CD4-positive, alpha-beta T cell treated with Interferon gamma for 1 hour (primary cell): ENCODE measurements at regions not wholly inside any gene's neighbourhood (a gene's known extent, or its start where the extent isn't known, plus 50 kb on each side); places are given as distances from the start of the nearest gene placed in this dataset.
"Not testable (repeated sequence)": the region's sequence is repeated elsewhere in the genome, so short reads cannot be mapped to it uniquely, and the experiment has no call there.

ENCODE experiments used
- DNase-seq: peaks from one replicate; pipeline ENCODE4 v3.0.0-alpha.2; 2020

DNA sequence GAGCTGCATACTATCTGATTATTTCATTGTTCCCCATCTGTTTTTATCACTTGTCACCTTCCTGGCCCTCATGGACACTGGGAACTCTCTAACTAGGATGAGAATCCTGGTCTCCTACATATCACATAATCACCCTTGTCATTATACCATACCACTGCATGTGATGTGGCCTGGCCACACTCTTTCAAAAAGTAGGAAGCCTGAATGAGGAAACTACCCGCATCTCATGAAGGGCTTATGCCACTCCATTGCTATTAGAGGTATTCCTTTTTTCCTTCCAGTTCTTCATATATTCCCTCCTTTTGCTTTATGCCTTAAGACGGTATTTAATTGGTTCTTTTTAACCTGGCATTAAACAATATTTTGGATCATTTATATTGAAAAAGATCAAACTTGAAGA is 1341.4 kb upstream of the NUDT12 start:
- no peak for DNase-seq

DNA sequence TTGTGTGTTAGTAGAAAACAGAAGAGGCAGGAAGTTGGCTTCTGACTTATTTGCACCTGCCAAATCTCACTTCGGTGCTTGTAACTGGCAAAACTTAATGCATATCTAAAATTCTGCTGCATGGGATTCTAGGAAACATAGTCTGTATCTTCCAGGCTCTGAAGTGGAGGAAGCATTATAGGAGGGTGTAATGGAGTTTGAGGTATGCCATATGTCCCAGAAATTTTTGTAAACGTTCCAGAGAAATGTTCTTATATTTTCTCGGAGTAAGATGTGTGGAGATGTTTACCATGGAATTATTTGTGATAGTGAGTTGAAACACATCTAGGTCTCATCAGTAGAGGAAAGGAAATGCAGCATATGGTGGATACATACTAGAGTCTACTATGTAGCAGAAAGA is 1329.0 kb upstream of the NUDT12 start:
- no peak for DNase-seq

DNA sequence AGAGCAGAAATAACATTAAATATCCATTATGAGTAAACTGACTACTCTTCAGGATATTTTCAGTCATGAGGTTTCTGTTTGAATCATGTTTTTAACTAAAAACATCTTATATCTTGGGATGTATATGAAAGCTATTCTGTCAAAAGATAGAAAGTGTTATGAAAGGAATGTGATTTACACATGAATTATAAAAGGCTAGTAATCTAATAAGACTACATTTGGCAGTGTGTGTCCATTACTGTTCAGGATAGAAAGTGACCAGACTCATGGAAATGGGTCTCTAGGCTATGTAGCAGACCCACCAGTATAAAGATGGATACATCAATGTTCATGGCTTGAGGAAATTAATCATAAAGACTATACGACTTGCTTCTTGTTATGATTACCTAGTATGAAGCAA is 1328.2 kb upstream of the NUDT12 start:
- DNase-seq = no peak

DNA sequence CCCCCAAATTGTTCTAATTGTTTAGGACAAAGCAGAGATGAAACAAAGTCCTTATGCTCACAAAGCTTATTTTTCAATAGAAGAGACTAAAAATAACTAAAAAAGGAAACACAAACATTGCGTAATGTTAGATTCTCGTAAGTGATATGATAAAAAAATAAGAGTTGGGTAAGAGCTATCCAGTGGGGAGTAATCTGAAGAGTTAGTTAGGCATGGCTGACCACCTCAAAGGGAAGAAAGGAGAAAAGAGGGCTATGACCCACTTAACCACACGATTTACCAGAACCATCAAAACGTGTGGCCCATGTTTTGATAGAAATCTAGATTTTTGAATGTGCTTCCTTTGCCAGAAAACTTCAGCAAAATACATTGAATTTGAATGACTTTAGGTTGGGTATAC is 1296.8 kb upstream of the NUDT12 start:
- no peak for DNase-seq

DNA sequence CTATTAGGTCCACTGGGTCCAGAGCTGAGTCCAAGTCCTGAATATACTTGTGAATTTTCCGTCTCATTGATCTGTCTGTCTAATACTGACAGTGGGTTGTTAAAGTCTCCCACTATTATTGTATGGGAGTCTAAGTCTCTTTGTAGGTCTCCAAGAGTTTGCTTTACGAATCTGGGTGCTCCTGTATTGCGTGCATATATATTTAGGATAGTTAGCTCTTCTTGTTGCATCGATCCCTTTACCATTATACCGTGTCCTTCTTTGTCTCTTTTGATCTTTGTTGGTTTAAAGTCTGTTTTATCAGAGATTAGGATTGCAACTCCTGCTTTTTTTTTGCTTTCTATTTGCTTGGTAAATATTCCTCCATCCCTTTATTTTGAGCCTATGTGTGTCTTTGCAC is 1289.5 kb upstream of the NUDT12 start:
- not testable (repeated sequence) for DNase-seq

DNA sequence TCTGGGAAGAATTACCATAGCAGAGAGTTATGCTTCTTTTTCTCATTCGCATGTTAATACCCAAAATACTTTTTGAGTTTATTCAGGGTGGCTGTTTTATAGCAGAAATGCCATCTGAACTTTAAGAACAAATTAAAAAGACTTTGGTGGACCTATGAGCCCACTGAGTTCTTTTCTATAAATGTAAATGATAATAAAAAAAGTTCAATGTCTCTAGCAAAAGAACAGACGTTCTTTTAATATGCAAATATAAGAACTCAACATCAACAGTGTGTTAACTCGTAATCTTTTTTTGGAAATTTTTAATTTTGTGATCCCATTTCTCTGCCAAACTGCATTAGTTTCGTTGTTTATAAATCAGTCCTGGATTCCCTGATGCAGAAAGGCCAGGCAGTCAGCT is 1283.0 kb upstream of the NUDT12 start:
- DNase-seq = no peak

DNA sequence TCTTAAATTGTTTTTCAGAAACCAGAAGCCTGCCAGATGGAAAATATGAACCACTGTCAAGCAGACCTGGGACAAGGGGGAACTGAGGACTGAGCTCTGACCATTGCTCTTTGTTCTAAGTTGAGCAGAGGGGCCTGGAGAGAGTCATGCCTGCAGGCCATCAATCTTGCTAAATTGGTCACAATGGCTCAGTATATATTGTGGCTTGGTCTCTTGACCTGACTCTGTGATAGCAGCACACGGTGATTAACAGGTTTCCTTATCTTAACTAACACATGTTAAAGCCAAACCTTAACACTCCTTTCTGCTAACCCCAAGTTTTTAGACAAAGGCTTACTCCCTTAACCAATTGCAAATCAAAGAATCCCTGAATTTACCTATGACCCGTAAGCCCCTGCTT is 1281.2 kb upstream of the NUDT12 start:
- DNase-seq = no peak

DNA sequence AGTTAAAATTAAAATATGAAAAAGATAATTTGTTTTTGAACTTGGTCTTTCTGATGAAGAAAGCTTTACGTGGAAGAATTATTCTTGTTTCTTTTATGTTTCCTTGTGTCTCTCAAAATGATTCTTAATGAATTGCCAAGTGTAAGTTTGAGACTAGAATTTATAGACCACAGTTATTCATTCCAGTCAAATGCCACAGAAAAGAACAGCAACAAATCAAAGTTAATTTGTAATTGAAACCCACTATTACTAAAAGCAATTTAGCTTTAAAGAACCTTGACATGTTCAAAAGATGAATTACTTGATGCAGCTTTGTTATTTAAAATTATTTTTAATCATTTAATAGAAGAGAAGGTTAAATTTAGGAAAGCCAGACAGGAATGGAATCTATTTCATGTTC is 1277.7 kb upstream of the NUDT12 start:
- DNase-seq = no peak

DNA sequence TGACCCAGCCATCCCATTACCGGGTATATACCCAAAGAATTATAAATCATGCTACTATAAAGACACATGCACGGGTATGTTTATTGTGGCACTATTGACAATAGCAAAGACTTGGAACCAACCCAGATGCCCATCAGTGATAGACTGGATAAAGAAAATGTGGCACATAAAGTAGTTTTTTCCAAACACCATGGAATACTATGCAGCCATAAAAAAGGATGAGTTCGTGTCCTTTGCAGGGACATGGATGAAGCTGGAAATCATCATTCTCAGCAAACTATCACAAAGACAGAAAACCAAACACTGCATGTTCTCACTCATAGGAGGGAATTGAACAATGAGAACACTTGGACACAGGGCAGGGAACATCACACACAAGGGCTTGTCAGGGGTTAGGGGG is 1268.9 kb upstream of the NUDT12 start:
- DNase-seq = not testable (repeated sequence)

DNA sequence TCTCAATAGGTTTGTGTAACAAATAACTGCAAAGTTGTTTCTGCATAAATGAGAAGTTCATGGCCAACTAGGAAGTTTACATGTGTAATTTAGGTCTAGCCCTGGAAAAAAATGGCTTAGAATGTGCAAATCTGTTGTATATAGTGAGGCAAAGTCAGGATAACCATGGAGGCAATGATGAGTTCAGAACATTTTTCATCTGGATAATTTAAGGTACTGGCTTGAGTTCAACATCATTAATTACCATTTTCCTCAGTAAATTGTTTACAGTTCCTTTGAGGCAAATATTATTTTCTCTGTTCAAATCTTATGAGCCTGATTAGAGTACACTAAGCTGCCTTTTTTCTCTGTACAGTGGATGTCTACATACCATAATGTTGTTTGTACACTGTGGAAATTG is 1259.0 kb upstream of the NUDT12 start:
- DNase-seq = no peak

DNA sequence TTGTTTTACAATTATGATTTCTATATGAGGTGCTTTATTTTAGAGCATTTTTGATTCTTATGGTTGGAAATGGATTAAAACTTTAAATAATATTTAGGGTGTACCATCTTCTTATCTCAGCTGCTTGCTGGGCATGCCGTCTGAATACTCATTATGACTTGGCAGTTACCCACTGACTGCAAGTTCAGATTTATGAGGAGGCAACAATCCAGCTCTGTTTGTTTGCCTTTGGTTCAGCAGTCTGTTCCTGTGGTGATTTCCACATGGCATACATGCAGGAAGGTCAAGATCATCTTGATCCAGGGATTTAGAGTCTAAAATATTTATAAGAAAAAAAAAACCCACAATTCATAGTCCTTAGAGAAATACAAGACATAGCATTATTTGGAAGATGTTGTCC is 1254.5 kb upstream of the NUDT12 start:
- DNase-seq = no peak

DNA sequence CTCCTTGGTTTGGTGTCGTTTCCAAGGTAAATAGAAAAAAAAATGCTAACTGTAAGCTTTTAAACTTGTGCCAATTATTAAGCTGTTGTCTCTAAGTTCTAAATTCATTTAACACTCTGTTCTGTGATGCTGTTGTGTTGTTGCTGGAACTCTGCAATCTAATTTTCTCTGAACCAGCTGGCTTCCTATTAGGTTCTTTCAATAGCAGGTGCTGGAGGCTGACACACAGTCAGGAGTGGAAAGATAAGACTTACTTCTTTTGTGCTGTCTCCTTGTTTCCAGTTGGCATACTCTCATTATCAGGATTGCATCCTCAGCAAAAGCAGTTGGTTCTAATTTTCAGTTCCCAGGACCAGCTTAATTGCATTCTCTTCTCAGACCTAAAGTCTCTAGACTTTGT is 1252.6 kb upstream of the NUDT12 start:
- DNase-seq = no peak

DNA sequence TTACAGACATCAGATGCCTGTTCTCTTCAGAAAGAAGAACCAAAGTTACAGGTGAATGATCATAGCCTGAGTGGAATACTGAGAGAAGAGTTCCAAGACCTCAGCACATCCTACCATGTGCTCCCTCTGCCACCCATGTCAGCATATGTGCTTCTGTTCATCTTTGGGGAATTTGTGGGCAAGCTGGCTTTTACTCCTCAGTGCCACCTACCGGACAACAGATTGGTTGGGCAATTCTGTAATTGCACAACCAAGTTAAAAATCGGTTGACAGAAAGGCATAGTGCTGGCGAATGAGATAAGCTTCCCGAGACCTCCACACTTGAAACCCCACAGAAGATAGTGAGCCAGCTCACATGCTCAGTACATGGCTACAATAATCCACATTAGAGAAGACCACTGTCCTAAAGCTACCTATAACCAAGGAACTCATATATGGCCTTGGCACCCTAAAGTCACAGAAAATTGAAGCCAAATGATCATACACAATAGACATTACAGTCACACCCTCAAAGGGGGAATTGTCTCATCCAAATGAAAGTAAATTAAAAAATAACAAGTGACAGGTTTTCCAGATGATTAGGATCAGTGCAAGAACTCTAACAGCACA is 1238.0 kb upstream of the NUDT12 start:
- no peak for DNase-seq

DNA sequence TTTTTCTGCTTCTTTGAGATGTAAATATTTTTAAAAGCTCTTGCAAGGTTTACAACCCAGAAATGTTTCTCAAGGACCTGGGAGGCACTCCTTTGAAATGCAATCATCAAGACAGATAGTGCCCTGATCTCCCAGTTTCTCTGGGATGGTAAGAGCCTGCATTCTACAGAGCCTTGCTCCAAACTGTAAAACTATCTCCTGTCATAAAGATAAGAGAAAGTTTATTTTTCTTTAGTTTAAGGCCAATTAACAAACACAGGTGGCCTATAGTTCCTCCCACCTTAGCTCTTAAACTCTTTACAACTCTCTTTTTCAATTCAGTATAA is 1231.1 kb upstream of the NUDT12 start:
- DNase-seq = no peak

DNA sequence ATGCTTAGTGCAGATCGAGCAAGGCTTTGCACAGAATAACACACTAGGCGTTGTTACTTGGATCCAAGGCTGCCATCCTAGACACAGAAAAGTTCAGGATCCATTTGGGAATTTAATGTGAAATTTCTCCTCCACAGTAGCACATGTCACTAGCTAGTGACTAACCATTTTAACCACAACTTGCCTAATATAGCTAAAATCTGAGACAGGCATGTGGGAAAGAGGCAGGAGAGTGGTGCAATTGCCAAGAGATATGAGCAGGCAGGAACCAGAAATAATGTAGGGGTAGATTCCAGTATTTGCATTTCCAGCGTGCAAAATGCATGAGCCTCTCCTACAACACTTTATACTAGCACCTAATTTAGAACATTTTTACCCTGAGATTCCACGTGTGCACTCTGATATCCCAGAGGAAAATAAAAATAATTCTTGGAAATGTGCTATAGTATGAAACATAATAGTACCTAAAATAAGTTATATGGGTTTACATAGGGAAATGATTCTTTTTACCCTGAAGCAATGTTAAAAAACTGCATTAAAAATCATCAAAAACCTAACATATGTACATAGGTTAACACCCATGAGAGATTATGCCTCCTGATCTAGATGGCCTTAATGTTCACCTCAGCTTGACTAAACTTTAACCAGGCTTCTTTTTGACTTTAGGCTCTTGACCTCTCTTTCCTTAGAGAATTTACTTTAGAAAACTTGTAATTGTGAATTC is 1230.6 kb upstream of the NUDT12 start:
- no peak for DNase-seq

DNA sequence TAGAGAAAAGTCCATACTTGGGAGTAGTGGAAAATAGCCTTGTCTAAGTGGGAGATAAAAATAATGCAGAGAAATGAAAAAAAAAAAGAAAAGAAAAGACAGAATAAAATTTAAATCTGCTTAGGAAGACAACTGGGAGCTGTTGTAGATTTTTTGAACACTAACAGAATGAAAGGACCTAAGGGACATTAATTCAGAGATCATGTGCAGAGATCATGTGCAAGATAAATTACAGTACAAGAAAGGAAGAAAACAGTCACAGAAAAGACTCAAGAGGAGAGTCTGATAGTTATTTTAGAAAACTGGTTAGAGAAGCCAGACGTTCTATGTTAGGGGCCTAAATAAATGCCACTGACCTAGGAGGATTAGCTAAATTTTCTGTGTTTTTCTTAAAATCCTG is 1226.8 kb upstream of the NUDT12 start:
- DNase-seq = no peak

DNA sequence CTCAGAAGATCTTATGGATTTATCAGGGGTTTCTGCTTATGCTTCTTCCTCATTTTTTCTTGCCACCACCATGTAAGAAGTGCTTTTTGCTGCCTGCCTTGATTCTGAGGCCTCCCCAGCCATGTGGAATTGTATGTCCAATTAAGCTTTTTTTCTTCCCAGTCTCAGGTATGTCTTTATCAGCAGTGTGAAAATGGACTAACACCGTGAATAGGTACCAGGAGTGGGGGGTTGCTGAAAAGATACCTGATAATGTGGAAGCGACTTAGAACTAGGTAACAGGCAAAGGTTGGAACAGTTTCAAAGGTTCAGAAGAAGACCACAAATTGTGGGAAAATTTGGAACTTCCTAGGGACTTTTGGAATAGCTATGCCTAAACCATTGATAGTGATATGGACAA is 1222.5 kb upstream of the NUDT12 start:
- no peak for DNase-seq

DNA sequence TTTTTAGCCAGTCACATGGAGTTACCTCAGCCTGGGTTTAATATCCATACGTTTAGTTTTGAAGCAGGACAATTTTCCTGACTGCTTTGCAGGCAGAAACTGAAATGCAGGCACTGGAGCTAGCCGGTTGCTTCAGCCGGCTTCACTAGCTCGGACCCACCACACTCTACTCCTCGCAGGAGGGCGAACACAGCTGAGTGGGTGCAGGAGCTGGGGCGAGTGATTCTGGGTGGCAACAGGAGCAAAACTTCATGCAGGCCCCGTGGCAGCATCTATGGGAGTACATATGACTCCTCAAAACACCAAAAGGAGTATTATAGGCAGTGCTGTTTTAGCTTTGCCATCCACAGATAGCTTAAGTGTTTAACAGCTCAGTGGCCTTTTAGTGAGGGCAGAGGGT is 1211.8 kb upstream of the NUDT12 start:
- DNase-seq = no peak

DNA sequence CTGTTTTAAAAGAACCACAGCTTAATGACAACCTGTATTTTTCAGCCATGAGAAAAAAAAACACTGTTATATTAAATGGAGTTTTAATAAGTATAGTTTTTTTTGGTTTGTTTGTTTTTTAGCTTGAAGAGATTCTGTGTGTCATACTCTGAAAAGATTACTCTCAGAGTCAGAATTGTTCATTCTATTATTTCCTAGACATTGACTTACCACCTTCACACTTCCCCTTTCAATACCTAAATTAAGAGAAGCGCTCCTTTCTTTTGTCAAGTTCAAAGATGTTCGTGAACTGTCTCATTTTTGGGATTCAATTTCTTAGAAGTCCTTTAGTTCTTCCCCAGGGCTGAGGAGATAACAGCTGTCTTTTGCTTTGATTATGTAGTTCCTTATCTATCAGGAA is 1201.6 kb upstream of the NUDT12 start:
- no peak for DNase-seq

DNA sequence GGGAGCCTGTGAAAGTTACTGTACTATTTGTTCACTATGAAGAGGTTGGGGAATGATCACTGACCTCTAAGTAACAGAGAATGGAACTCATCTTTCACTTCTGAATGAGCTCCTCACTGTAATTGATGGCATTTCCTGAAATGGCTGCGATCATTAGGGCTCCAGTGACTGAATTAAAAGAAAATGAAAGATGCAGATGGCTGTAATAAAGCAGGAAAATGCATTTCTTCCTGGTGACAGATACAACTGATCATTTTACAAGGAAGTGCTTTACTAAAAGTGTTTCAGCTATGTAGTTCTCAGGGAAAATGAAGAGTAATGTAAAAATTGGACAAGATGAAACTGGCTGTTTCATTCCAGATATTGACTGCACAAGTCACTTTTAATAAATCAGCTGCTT is 1200.6 kb upstream of the NUDT12 start:
- no peak for DNase-seq

DNA sequence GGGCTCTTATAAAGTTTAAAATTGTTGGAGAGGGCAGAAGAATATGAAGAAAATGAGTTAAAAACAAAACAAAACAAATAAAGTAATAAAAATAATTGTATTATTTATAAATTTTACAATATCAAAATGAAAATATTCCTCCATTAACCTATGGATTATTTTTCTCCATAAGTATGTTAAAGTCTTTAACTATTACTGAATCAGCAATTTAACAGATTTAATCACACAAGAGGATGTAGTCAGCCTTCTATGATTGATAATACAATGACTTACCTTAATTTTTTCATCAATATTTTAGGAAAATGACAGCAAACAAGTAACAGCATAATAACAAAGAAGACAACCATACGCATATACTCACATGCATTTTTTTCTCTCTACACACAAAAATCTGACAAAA is 1195.3 kb upstream of the NUDT12 start:
- DNase-seq = no peak

DNA sequence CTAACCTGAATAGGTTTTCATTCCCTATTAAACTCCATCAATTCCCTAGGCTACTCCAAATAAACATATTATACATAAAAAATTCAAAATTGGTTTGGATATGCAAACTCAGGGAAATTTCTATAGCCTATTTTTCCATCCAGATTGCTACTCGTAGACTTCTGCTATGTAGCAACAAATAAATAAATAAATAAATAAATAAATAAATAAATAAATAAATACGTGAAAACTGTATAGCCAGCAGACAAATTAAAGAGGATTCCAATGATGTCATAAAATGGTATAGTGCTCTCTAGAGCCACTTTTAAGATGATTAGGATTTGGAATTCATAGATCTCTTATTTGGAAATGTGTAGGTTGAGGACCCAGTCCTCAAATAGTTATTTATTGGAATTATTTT is 1193.2 kb upstream of the NUDT12 start:
- no peak for DNase-seq

DNA sequence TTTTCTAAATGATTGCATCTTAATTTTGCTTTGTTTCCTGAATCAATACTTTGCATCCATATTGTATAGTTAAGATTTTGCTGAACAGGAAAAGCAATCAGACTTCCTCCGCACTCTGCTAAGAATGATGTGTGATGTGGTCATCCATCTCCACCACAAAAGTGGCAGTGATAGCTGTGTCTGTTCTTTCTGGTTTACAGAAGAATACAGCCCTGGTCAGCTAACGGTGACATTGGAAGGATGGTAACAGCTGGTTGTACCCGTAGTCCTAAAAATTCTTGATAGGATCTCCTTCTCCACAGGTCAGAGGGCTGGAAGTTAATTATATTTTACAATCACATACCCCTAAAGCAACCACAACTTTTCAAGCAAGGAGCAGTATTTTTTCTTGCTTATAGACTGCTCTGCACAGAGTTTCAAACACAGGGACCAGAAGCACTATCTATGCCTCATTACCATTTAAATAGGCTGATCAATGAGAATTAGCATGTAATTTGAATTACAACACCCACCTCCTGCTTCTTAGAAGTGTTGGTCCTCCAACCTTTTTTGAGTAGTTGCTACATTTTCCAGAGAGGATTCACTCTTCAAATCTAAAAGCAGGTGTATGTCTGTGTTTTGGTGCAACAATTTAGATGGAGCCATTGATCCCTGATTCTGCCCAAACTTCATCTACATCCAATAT is 1191.9 kb upstream of the NUDT12 start:
- DNase-seq = no peak

DNA sequence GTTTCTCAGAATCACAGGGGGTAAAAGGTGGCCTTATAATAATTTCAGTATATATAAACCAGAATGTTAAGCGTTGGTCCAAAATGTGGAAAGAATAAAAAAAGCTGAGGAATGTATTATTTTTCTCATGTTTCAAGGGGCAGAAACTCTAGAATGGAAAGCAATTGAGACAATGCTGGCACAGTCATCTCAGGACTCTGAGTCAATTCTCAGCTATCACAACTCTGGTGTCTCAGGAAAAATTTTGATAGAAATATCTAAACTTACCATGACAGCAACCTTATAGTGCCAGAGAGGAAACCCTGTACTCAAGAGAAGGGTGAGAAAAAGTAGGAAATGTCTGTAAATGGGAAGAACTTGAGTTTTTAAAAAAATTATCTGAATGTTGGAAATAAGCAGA is 1189.4 kb upstream of the NUDT12 start:
- DNase-seq = no peak

DNA sequence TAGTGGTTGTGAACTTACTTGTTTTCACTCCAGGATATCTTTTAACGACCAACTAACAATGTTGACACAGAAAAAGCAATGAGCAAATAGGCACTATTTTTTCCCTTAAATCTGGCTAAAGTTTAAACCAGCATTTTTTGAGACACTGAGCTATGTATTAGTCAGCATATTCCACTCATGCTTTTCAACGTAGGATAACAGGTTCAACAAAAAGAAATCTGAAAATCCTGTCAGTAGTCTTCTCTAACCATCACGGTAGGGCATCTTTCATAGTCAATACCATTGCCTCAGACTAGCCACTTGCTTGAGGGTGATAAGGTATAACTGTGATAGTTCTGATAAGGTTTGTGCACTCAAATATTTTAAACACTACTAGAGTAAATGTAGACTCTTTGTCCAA is 1177.3 kb upstream of the NUDT12 start:
- DNase-seq = no peak
